IMR-90 (cell line): ENCODE measurements at regions not wholly inside any gene's neighbourhood (a gene's known extent, or its start where the extent isn't known, plus 50 kb on each side); places are given as distances from the start of the nearest gene placed in this dataset.
A peak's percentile ranks its signal among the peaks of the same experiment; 100 is the strongest.

Experiments used
- ATAC-seq: fragments of 200-7000 bp; cut with Tn5 transposase; 2 replicates; pipeline ENCODE4 v1.9.1; 2020; ENCODE audit warnings: low read depth, mild to moderate bottlenecking, moderate library complexity
- BruUV-seq: library from RNA; stranded (reverse); fragments of 400-500 nt; replicated peaks from 2 replicates; lab custom pipeline; 2021; lab: Mats Ljungman, UMichigan
- CTCF ChIA-PET: fragments of 300-600 bp; formaldehyde crosslinking; extraction: SDS; loops from one replicate; lab custom pipeline; 2021; ENCODE audit warnings: antibody characterized with exemption; lab: Yijun Ruan, JAX
- POLR2A ChIA-PET: fragments of 300-600 bp; sonication (Branson Sonifier 250); formaldehyde crosslinking; loops from one replicate; lab custom pipeline; 2022; ENCODE audit warnings: antibody characterized with exemption; ENCODE audit not compliant: unreplicated experiment; lab: Charles Lee
- DNase-seq: peaks from one replicate; pipeline ENCODE4 v3.0.0; 2013
- H2AFZ ChIP-seq: replicated peaks from 2 replicates; pipeline ENCODE3; 2013; ENCODE audit warnings: low read length, mild to moderate bottlenecking; ENCODE audit not compliant: poor library complexity
- H2AK5ac ChIP-seq: 2 replicates; pipeline ENCODE4 v1.6.1; 2013; ENCODE audit warnings: low read depth, low read length, inconsistent platforms
- H2AK9ac ChIP-seq: replicated peaks from 2 replicates; pipeline ENCODE3; 2013; ENCODE audit warnings: mild to moderate bottlenecking, low read depth, low read length, moderate library complexity; ENCODE audit not compliant: poor library complexity
- H2BK120ac ChIP-seq: 2 replicates; pipeline ENCODE4 v1.6.1; 2013; ENCODE audit warnings: low read depth, low read length, inconsistent platforms
- H2BK15ac ChIP-seq: 3 replicates; pipeline ENCODE4 v1.6.1; 2013; ENCODE audit warnings: low read depth, low read length, inconsistent platforms
- H2BK20ac ChIP-seq: 2 replicates; pipeline ENCODE4 v1.6.1; 2013; ENCODE audit warnings: low read depth, mild to moderate bottlenecking, inconsistent platforms, low read length, moderate library complexity
- H2BK5ac ChIP-seq: 2 replicates; pipeline ENCODE4 v1.6.1; 2013; ENCODE audit warnings: mild to moderate bottlenecking, low read depth, low read length, inconsistent platforms; ENCODE audit not compliant: poor library complexity, severe bottlenecking
- H3K14ac ChIP-seq: replicated peaks from 2 replicates; pipeline ENCODE4 v1.6.1; 2013; ENCODE audit warnings: low read depth, low read length, inconsistent platforms
- H3K18ac ChIP-seq: 2 replicates; pipeline ENCODE4 v1.6.1; 2013; ENCODE audit warnings: low read depth, low read length, control low read depth
- H3K23ac ChIP-seq: 2 replicates; pipeline ENCODE4 v1.6.1; 2013; ENCODE audit warnings: low read depth, low read length, inconsistent platforms
- H3K27ac ChIP-seq: 2 replicates; pipeline ENCODE4 v1.5.1; 2013; ENCODE audit warnings: mild to moderate bottlenecking, control low read depth, low read length; ENCODE audit not compliant: insufficient read depth
- H3K27me3 ChIP-seq: 2 replicates; pipeline ENCODE4 v1.6.1; 2013; ENCODE audit warnings: low read length; ENCODE audit not compliant: control insufficient read depth, insufficient read depth
- H3K36me3 ChIP-seq: 2 replicates; pipeline ENCODE4 v1.6.1; 2013; ENCODE audit warnings: low read length, mixed read lengths; ENCODE audit not compliant: control insufficient read depth, insufficient read depth
- H3K4ac ChIP-seq: 2 replicates; pipeline ENCODE4 v1.6.1; 2013; ENCODE audit warnings: low read depth, low read length, inconsistent platforms
- H3K4me1 ChIP-seq: 2 replicates; pipeline ENCODE4 v1.6.1; 2013; ENCODE audit warnings: low read length, mixed read lengths; ENCODE audit not compliant: control insufficient read depth, insufficient read depth
- H3K4me2 ChIP-seq: 2 replicates; pipeline ENCODE4 v1.6.1; 2013; ENCODE audit warnings: low read depth, mild to moderate bottlenecking, control low read depth, low read length, moderate library complexity
- H3K4me3 ChIP-seq: 2 replicates; pipeline ENCODE4 v1.5.1; 2013; ENCODE audit warnings: low read depth, mild to moderate bottlenecking, control low read depth, low read length, moderate library complexity; ENCODE audit not compliant: insufficient read depth
- H3K56ac ChIP-seq: 2 replicates; pipeline ENCODE4 v1.6.1; 2013; ENCODE audit warnings: low read length, inconsistent platforms; ENCODE audit not compliant: insufficient read depth; ENCODE audit errors: extremely low read depth
- H3K79me1 ChIP-seq, 2 experiments: 2 replicates each; pipeline ENCODE4 v1.6.1; 2013; ENCODE audit warnings: low read length in 2 of 2, inconsistent platforms in 1 of 2, low read depth in 1 of 2
- H3K9ac ChIP-seq: 2 replicates; pipeline ENCODE4 v1.6.1; 2013; ENCODE audit warnings: low read depth, low read length, control low read depth
- H3K9me1 ChIP-seq: 2 replicates; pipeline ENCODE4 v1.6.1; 2013; ENCODE audit warnings: low read length, inconsistent platforms; ENCODE audit not compliant: insufficient read depth
- H3K9me3 ChIP-seq: 2 replicates; pipeline ENCODE4 v1.6.1; 2013; ENCODE audit warnings: low read length; ENCODE audit not compliant: control insufficient read depth, insufficient read depth
- H4K20me1 ChIP-seq: 2 replicates; pipeline ENCODE4 v1.6.1; 2013; ENCODE audit warnings: low read length, inconsistent platforms; ENCODE audit not compliant: insufficient read depth
- H4K5ac ChIP-seq: 2 replicates; pipeline ENCODE4 v1.6.1; 2013; ENCODE audit warnings: mild to moderate bottlenecking, low read depth, low read length, control low read depth
- H4K8ac ChIP-seq, 2 experiments: 2 replicates each; pipeline ENCODE4 v1.6.1; 2013; ENCODE audit warnings: low read depth in 2 of 2, low read length in 2 of 2, control low read depth in 1 of 2, inconsistent platforms in 1 of 2
- H4K91ac ChIP-seq: 2 replicates; pipeline ENCODE4 v1.6.1; 2013; ENCODE audit warnings: low read depth, low read length, inconsistent platforms; ENCODE audit not compliant: insufficient read depth
- BHLHE40 ChIP-seq: fragments of 150-350 bp; IDR thresholded peaks from 2 replicates; pipeline ENCODE4 v1.6.1; 2016; ENCODE audit warnings: mild to moderate bottlenecking, low read depth, low read length
- CEBPB ChIP-seq: IDR thresholded peaks from 2 replicates; pipeline ENCODE4 v1.6.1; 2012; ENCODE audit warnings: low read depth, low read length, improper control_type of control experiment
- CHD1 ChIP-seq: IDR thresholded peaks from 2 replicates; pipeline ENCODE4 v1.6.1; 2012; ENCODE audit warnings: low read depth, low read length, improper control_type of control experiment
- NFE2L2 ChIP-seq: fragments of 150-350 bp; IDR thresholded peaks from 2 replicates; pipeline ENCODE4 v1.6.1; 2016; ENCODE audit warnings: low read depth, mild to moderate bottlenecking, low read length
- POLR2A ChIP-seq: IDR thresholded peaks from 2 replicates; pipeline ENCODE4 v1.6.1; 2012; ENCODE audit warnings: mild to moderate bottlenecking, low read depth, low read length
- RCOR1 ChIP-seq: IDR thresholded peaks from 2 replicates; pipeline ENCODE4 v1.6.1; 2012; ENCODE audit warnings: mild to moderate bottlenecking, low read length, improper control_type of control experiment; ENCODE audit not compliant: insufficient replicate concordance
- RFX5 ChIP-seq: IDR thresholded peaks from 2 replicates; pipeline ENCODE4 v1.8.0; 2012; ENCODE audit warnings: low read depth, mild to moderate bottlenecking, low read length, moderate library complexity
- WGBS, 2 experiments: methylation state at CpG; one replicate each; pipeline versions ENCODE4 v1.1.5 to v1.1.7; 2013; ENCODE audit warnings: missing lambda C conversion rate in 2 of 2; ENCODE audit not compliant: insufficient read length in 1 of 2; ENCODE audit errors: extremely low coverage in 2 of 2; 5-methylcytosine and 5-hydroxymethylcytosine counted together
- dilution Hi-C: fragments of 300-500 bp; cut with HindIII; formaldehyde crosslinking; loops from one replicate; pipeline ENCODE4 v1.14.3; 2018; ENCODE audit warnings: low sequenced_read_pairs; ENCODE audit not compliant: unreplicated experiment
- in situ Hi-C: fragments of 300-500 bp; cut with MboI; formaldehyde crosslinking; loops from 3 replicates; pipeline ENCODE4 v1.14.3; 2019; ENCODE audit warnings: low sequenced_read_pairs, inconsistent platforms, mixed read lengths
- intact Hi-C: fragments of 100-400 bp; cut with micrococcal nuclease; formaldehyde crosslinking; loops from 2 replicates; pipeline ENCODE4 v1.10.0; 2022
- TF ChIP-seq, protein P1 (sequence below): conservative IDR thresholded peaks from 2 replicates; pipeline ENCODE4 v1.5.1; 2012; ENCODE audit warnings: mild to moderate bottlenecking, low read depth, low read length, improper control_type of control experiment

DNA sequence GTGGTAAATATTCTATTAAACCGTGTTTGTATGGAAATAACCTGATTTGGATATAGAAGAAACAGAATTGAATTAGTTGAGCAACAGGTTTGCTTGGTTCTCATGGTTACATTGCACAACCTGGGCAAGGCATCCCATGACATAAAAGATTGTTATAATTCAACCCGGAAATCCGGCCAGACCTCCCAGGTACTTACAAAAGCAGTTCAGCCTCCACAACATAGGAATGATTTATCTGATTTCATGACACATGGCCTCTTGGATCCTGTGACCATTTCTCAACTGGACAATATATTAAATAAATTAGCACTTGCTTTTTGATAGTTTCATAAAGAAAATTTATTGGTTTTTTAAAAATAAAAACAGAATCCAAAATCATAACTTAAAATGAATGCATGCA is 55.1 kb upstream of the PTPN12 start:
- no peak overlapping the region for H2BK20ac ChIP-seq
- H3K9ac ChIP-seq = no peak overlapping the region
- ATAC-seq (no peak), DNase-seq (no peak)
- no peak overlapping the region for H2BK5ac ChIP-seq
- no peak overlapping the region for H3K18ac ChIP-seq
- no peak overlapping the region for H4K5ac ChIP-seq
- ChIA-PET CTCF (no interaction called here), POLR2A (interaction anchor here (0.6 kb wide), 1 partner anchor 716 kb away, joined by 10 read pairs; no protein-coding TSS in a partner anchor)
- H3K9me1 ChIP-seq = no peaks in the 10 kb centered on the region
- no peak overlapping the region for H3K27ac ChIP-seq
- no peak overlapping the region for H2BK15ac ChIP-seq
- no peaks in the 10 kb centered on the region for H3K9me3 ChIP-seq
- intact Hi-C loops = no loop called here
- H2AFZ ChIP-seq = no peak overlapping the region
- no TSS peak for BruUV-seq
- dilution Hi-C loops = no loop called here
- no peak overlapping the region for H3K23ac ChIP-seq
- H2AK9ac ChIP-seq = no peak overlapping the region
- no peak overlapping the region for H2AK5ac ChIP-seq
- in situ Hi-C loops = no loop called here
- no peak overlapping the region for H3K4ac ChIP-seq
- no peaks in the 10 kb centered on the region for H3K27me3 ChIP-seq
- no peak overlapping the region for H4K91ac ChIP-seq
- TF ChIP-seq POLR2A = no peak
- TF ChIP-seq CEBPB = peak; percentile 45; the same call in 1 of the 2 replicates
- TF ChIP-seq RCOR1 = no peak
- no peak for TF ChIP-seq BHLHE40
- no peak for TF ChIP-seq RFX5
- TF ChIP-seq, protein P1, sequence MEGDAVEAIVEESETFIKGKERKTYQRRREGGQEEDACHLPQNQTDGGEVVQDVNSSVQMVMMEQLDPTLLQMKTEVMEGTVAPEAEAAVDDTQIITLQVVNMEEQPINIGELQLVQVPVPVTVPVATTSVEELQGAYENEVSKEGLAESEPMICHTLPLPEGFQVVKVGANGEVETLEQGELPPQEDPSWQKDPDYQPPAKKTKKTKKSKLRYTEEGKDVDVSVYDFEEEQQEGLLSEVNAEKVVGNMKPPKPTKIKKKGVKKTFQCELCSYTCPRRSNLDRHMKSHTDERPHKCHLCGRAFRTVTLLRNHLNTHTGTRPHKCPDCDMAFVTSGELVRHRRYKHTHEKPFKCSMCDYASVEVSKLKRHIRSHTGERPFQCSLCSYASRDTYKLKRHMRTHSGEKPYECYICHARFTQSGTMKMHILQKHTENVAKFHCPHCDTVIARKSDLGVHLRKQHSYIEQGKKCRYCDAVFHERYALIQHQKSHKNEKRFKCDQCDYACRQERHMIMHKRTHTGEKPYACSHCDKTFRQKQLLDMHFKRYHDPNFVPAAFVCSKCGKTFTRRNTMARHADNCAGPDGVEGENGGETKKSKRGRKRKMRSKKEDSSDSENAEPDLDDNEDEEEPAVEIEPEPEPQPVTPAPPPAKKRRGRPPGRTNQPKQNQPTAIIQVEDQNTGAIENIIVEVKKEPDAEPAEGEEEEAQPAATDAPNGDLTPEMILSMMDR = no peak
- no peak for TF ChIP-seq NFE2L2
- no peak for TF ChIP-seq CHD1
- H2BK120ac ChIP-seq = no peak overlapping the region
- H3K79me1 ChIP-seq = no peaks in the 10 kb centered on the region
- no peaks in the 10 kb centered on the region for H4K20me1 ChIP-seq
- 0 out of 2 replicates have a peak, but pooled peaks cover 2% of the 10 kb centered on the region for H3K4me1 ChIP-seq
- H3K36me3 ChIP-seq = no peaks in the 10 kb centered on the region
- no peak overlapping the region for H3K14ac ChIP-seq
- no CpG with 5 or more reads among the region's 3 CpGs for WGBS, 2 experiments
- H3K56ac ChIP-seq = no peak overlapping the region
- no peak overlapping the region for H3K4me2 ChIP-seq
- no peak overlapping the region for H4K8ac ChIP-seq
- H3K4me3 ChIP-seq = no peak overlapping the region
